D721Med (cell line): ENCODE measurements at regions not wholly inside any gene's neighbourhood (a gene's known extent, or its start where the extent isn't known, plus 50 kb on each side); places are given as distances from the start of the nearest gene placed in this dataset.

Source experiments
- DNase-seq: peaks from one replicate; pipeline ENCODE4 v3.0.0; 2011; ENCODE audit warnings: low spot score; ENCODE audit not compliant: insufficient read length
- FAIRE-seq: peaks from 2 replicates; lab custom pipeline; 2011; peaks lifted over from hg19 to GRCh38; lab: Jason Lieb, UNC
- TF ChIP-seq, protein P1 (sequence below): IDR thresholded peaks from 2 replicates; pipeline ENCODE4 v1.5.1; 2012; ENCODE audit warnings: mild to moderate bottlenecking, control low read depth; ENCODE audit not compliant: insufficient read depth; ENCODE audit errors: missing control alignments

DNA sequence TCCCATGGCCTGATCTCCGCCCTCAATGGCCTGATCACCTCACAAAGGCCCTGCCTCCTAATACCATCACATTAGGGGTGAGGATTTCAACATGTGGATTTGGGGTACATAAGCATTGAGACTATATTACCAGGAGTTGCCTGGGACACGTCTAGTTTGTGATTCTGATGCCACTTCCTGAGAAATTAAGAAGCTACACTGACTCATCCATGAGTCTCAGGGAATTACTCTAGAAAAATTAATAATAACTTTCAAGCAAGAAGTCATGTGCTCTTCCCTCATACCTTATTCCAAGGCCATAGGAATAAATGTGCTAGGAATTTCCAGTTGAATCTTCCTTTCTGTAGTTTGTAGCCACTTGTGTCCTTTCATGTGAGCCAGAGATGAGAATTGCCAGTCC, 519.3 kb upstream of the MKI67 start:
- TF ChIP-seq, protein P1, sequence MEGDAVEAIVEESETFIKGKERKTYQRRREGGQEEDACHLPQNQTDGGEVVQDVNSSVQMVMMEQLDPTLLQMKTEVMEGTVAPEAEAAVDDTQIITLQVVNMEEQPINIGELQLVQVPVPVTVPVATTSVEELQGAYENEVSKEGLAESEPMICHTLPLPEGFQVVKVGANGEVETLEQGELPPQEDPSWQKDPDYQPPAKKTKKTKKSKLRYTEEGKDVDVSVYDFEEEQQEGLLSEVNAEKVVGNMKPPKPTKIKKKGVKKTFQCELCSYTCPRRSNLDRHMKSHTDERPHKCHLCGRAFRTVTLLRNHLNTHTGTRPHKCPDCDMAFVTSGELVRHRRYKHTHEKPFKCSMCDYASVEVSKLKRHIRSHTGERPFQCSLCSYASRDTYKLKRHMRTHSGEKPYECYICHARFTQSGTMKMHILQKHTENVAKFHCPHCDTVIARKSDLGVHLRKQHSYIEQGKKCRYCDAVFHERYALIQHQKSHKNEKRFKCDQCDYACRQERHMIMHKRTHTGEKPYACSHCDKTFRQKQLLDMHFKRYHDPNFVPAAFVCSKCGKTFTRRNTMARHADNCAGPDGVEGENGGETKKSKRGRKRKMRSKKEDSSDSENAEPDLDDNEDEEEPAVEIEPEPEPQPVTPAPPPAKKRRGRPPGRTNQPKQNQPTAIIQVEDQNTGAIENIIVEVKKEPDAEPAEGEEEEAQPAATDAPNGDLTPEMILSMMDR = no peak
- no peak for DNase-seq
- no peak for FAIRE-seq

DNA sequence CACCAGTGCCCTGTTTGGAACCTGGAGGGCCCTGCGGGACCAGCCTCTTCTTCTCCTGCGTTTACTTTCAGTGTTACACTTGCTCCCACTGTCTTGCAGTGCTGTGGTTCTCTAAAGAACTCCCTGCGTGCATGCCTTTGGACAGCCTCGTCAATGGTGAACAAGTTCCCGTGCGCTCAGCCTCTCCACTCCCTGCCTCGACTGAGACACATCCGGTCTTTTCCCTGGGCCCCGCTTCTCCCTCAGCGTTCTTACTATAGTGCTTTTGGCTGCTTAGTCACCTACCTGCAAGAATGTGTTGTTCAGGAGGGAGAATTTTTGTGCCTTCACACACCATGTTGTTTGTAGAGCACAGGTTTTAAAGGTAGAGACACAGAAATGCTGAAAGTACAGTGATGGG, 520.7 kb upstream of the MKI67 start:
- FAIRE-seq (no peak), DNase-seq (no peak)
- TF ChIP-seq, protein P1 = no peak

DNA sequence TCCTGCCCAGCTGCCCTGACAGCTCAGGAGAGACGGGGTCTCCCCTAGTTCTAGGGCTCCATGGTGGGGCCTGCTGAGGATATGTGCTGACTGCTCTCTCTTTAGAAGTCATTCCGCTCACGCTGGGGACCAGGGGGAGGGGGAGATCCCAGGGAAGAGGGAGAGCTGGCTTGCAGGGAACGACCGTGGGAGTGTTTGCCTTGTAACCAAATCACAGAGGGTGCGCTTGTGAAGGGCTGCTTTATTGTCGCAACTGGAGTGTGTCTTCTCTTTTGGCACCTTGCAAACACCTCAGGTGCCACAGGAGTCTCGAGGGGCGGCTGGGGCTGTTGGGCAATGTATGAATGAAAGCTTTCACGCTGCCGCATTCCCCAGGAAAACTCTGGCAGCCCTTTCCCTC, 531.3 kb upstream of the MKI67 start:
- no peak for DNase-seq
- FAIRE-seq = no peak
- TF ChIP-seq, protein P1 = no peak

DNA sequence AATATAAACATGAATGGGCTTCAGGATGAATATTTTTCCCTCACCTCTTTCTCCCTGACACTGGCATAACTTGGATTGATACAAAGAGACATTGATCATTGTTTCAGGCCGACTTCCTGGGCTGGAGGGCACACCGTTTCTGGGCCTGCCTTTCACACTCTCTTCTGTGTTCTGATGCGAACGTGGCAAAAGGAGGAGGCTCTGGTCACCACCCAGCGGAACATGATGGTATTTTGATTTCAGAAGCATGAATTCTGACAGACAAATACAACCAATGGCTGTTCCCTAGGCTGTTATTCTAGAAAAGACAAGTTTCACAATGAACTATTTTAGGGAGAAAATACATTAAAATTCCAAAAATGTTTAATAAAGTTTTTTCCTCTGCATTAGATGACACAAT, 534.5 kb upstream of the MKI67 start:
- no peak for DNase-seq

DNA sequence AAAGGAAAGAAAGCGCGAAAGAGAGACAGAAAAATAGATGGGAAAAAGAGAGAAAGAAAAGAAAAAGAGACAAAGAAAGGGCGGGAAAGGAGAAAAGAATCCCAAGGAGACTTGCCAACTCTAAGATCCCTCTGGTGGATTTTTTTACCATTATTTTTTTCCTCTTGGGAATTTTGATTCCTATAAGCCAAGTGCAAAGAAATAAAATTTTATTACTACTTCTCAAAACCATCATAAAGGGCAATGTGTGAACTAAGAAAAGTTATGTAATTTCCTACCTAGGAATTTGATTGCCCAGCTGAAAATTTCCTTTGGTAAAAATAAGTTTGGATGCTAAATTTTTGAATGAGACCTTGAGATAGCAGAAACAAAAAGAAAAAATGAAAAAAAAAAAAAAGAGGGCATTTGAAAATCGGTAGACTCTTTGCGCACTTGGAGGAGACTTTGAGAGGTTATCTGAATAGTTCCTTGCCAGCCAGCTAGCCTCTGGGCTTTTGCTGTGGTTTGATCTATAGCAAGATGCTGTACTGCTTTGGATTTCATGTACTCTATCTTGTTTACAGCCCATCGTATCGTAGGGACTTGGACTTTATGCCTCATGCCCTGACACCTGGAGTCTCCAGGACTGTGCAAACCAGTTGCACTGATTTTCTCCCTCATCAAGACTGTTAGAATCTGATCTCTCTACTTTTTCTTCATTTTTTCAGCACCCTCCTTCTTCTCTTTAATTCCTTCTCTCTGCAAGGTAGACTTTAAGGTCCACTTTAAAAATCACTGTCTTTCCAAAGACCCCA, 535.4 kb upstream of the MKI67 start:
- FAIRE-seq (no peak), DNase-seq (no peak)
- TF ChIP-seq, protein P1 = no peak

More for the DNA sequence above, 534.5 kb upstream of the MKI67 start:
- FAIRE-seq = no peak
- TF ChIP-seq, protein P1 = no peak

DNA sequence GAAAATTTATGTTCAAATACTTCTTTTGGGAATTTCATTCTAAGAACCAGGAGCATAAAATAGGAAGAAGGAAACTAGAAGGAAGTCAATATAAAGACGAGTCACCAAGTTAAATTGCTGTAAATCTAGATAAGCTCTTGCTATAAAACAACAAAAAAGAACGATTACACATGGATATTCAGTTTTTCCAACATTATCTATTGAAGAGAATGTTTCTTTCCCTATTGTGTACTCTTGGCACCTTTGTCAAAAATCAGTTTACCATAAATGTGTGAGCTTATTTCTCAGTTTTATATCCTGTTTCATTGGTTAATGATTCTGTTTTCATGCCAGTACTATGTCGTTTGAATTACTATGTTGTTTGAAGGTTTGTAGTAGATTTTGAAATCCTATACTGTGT, 536.3 kb upstream of the MKI67 start:
- TF ChIP-seq, protein P1 = no peak
- no peak for FAIRE-seq
- DNase-seq = no peak

DNA sequence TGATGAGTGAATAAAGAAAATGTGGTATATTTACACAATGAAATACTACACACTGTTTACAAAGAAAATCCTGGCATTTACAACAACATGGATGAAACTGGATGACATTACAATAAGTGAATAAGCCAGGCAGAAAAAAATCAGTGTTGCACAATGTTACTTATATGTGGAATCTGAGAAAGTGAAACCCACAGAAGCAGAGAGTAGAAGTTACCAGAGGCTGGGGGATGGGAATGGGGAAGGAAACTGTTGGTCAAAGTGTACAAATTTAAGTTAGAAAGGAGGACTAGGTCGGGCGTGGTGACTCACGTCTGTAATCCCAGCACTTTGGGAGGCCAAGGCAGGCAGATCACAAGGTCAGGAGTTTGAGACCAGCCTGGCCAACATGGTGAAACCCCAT, 538.5 kb upstream of the MKI67 start:
- FAIRE-seq (no peak), DNase-seq (no peak)
- TF ChIP-seq, protein P1 = no peak
